ENCODE measurements at regions not wholly inside any gene's neighbourhood (a gene's known extent, or its start where the extent isn't known, plus 50 kb on each side); places are given as distances from the start of the nearest gene placed in this dataset.

- TF ChIP-seq CTCF (IDR thresholded peaks at IDR 0.05; ENCODE audit: low read depth, low read length), result no peak
- DNase-seq (ENCODE audit: low read depth in 2 of 2), result no peak
Measured at GRCh38 chr16:66128371-66128770, 238.1 kb upstream of the CDH5 start.

GRCh38 chr16:66127459-66128370, 238.8 kb upstream of the CDH5 start:
- TF ChIP-seq CTCF (IDR thresholded peaks at IDR 0.05; ENCODE audit: low read depth, low read length), result no peak
- DNase-seq (ENCODE audit: low read depth in 2 of 2), result peak in 1 of 2 donors; percentile 77
- no peak overlapping the region for H3K4me3 ChIP-seq (replicated peaks in 1 of 2; ENCODE audit: low read depth in 2 of 2, low read length in 2 of 2)

More at GRCh38 chr16:66128371-66128770, 238.1 kb upstream of the CDH5 start:
- no peak overlapping the region for H3K4me3 ChIP-seq (replicated peaks in 1 of 2; ENCODE audit: low read depth in 2 of 2, low read length in 2 of 2)

GRCh38 chr16:66121466-66121865, 245.0 kb upstream of the CDH5 start:
- no peak for DNase-seq (ENCODE audit: low read depth in 2 of 2)
- no peak overlapping the region for H3K4me3 ChIP-seq (replicated peaks in 1 of 2; ENCODE audit: low read depth in 2 of 2, low read length in 2 of 2)
- no peak for TF ChIP-seq CTCF (IDR thresholded peaks at IDR 0.05; ENCODE audit: low read depth, low read length)

- TF ChIP-seq CTCF (IDR thresholded peaks at IDR 0.05; ENCODE audit: low read depth, low read length), result no peak
- no peak for DNase-seq (ENCODE audit: low read depth in 2 of 2)
- no peak overlapping the region for H3K4me3 ChIP-seq (replicated peaks in 1 of 2; ENCODE audit: low read depth in 2 of 2, low read length in 2 of 2)
Measured at GRCh38 chr16:66120656-66121055, 245.8 kb upstream of the CDH5 start.

- no peak overlapping the region for H3K4me3 ChIP-seq (replicated peaks in 1 of 2; ENCODE audit: low read depth in 2 of 2, low read length in 2 of 2)
- no peak for TF ChIP-seq CTCF (IDR thresholded peaks at IDR 0.05; ENCODE audit: low read depth, low read length)
- DNase-seq (ENCODE audit: low read depth in 2 of 2), result peak; percentile 16 to 39
Measured at GRCh38 chr16:66116163-66117002, 250.1 kb upstream of the CDH5 start.

GRCh38 chr16:66115373-66115772, 251.1 kb upstream of the CDH5 start:
- DNase-seq (ENCODE audit: low read depth in 2 of 2), result no peak
- H3K4me3 ChIP-seq (replicated peaks in 1 of 2; ENCODE audit: low read depth in 2 of 2, low read length in 2 of 2), result no peak overlapping the region

More at GRCh38 chr16:66115373-66115772, 251.1 kb upstream of the CDH5 start:
- no peak for TF ChIP-seq CTCF (IDR thresholded peaks at IDR 0.05; ENCODE audit: low read depth, low read length)

Data from cardiac fibroblast (primary cell).